HG03442 (cell line): ENCODE measurements at regions not wholly inside any gene's neighbourhood (a gene's known extent, or its start where the extent isn't known, plus 50 kb on each side); places are given as distances from the start of the nearest gene placed in this dataset.

ENCODE experiments used
- ATAC-seq: cut with Tn5 transposase; IDR thresholded peaks from one replicate; pipeline ENCODE4 v1.9.1; 2021; ENCODE audit warnings: mild to moderate bottlenecking, moderate library complexity; ENCODE audit not compliant: unreplicated experiment

GRCh38 chr16:64138621-64139020, 983.2 kb downstream of the CDH11 start:
- ATAC-seq: no peak

GRCh38 chr16:64138006-64138405, 983.9 kb downstream of the CDH11 start:
- no peak for ATAC-seq

GRCh38 chr16:64136743-64137142, 985.1 kb downstream of the CDH11 start:
- ATAC-seq: no peak

- ATAC-seq: no peak
These were observed 985.5 kb downstream of the CDH11 start for GRCh38 chr16:64136314-64136713.

GRCh38 chr16:64133366-64133765, 988.5 kb downstream of the CDH11 start:
- ATAC-seq: no peak

GRCh38 chr16:64132759-64133361, 989.0 kb downstream of the CDH11 start:
- no peak for ATAC-seq

GRCh38 chr16:64132190-64132589, 989.7 kb downstream of the CDH11 start:
- ATAC-seq: no peak

GRCh38 chr16:64131423-64131822, 990.4 kb downstream of the CDH11 start:
- no peak for ATAC-seq

GRCh38 chr16:64130140-64130539, 991.7 kb downstream of the CDH11 start:
- ATAC-seq: no peak

GRCh38 chr16:64122177-64122576, 999.7 kb downstream of the CDH11 start:
- ATAC-seq: no peak

- no peak for ATAC-seq
These were observed 1000.4 kb downstream of the CDH11 start for GRCh38 chr16:64121473-64121872.

GRCh38 chr16:64116151-64116550, 1005.7 kb downstream of the CDH11 start:
- no peak for ATAC-seq

GRCh38 chr16:64109241-64109640, 1012.6 kb downstream of the CDH11 start:
- ATAC-seq: no peak

- no peak for ATAC-seq
These were observed 1019.2 kb downstream of the CDH11 start for GRCh38 chr16:64102654-64103053.

- no peak for ATAC-seq
These were observed 1023.4 kb downstream of the CDH11 start for GRCh38 chr16:64098451-64098850.

- ATAC-seq: no peak
These were observed 1025.2 kb downstream of the CDH11 start for GRCh38 chr16:64096689-64097088.

GRCh38 chr16:64094992-64095634, 1026.8 kb downstream of the CDH11 start:
- ATAC-seq: no peak

GRCh38 chr16:64094181-64094965, 1027.5 kb downstream of the CDH11 start:
- no peak for ATAC-seq

- no peak for ATAC-seq
These were observed 1029.6 kb downstream of the CDH11 start for GRCh38 chr16:64092271-64092670.

- ATAC-seq: no peak
These were observed 1031.5 kb downstream of the CDH11 start for GRCh38 chr16:64090327-64090726.

- ATAC-seq: no peak
These were observed 1032.2 kb downstream of the CDH11 start for GRCh38 chr16:64089697-64090096.

GRCh38 chr16:64088838-64089237, 1033.0 kb downstream of the CDH11 start:
- no peak for ATAC-seq
